Thyroid gland (tissue), 4 donors: ENCODE measurements at regions not wholly inside any gene's neighbourhood (a gene's known extent, or its start where the extent isn't known, plus 50 kb on each side); places are given as distances from the start of the nearest gene placed in this dataset.

ENCODE experiments used
- DNase-seq, 2 donors: peaks; one replicate each; pipeline ENCODE4 v3.0.0-alpha.2; 2019
- H3K27ac ChIP-seq, 3 donors: fragments of 200-600 bp; sonication (generic); 1 replicate in 2 of 3; 2 replicates in 1 of 3; pipeline ENCODE4 v1.5.1; 2016 to 2019; ENCODE audit warnings: mild to moderate bottlenecking in 1 of 3, moderate library complexity in 1 of 3
- H3K27me3 ChIP-seq: fragments of 200-600 bp; sonication (generic); one replicate; pipeline ENCODE4 v1.5.1; 2019
- H3K36me3 ChIP-seq, 2 donors: fragments of 200-600 bp; sonication (generic); one replicate each; pipeline ENCODE4 v1.5.1; 2016 to 2019
- H3K4me1 ChIP-seq, 2 donors: fragments of 200-600 bp; sonication (generic); one replicate each; pipeline ENCODE4 v1.5.1; 2017 to 2019
- H3K4me3 ChIP-seq, 3 donors: fragments of 200-600 bp; sonication (generic); replicated peaks in 1 of 3; 1 replicate in 2 of 3; 2 replicates in 1 of 3; pipeline ENCODE4 v1.5.1; 2016; ENCODE audit warnings: mild to moderate bottlenecking in 1 of 3
- H3K9me3 ChIP-seq: fragments of 200-600 bp; sonication (generic); one replicate; pipeline ENCODE4 v1.5.1; 2017
- POLR2A ChIP-seq, 2 donors: fragments of 450-650 bp; IDR thresholded peaks; one replicate each; pipeline ENCODE4 v1.6.1; 2017; ENCODE audit warnings: antibody characterized with exemption in 2 of 2, mild to moderate bottlenecking in 2 of 2, moderate library complexity in 1 of 2
- WGBS, 2 donors: methylation state at CpG; one replicate each; pipeline ENCODE4 v1.1.5; 2017; 5-methylcytosine and 5-hydroxymethylcytosine counted together
- intact Hi-C: fragments of 100-400 bp; cut with DNase I; formaldehyde crosslinking; loops from one replicate; pipeline ENCODE4 v1.15.1; 2023
- TF ChIP-seq, protein P1 (sequence below), 6 experiments: fragments of 200-600 bp in 3 of 6; fragments of 450-650 bp in 3 of 6; sonication (generic) in 3 of 6; IDR thresholded peaks; one replicate each; pipeline ENCODE4 v1.5.1; 2016 to 2019; ENCODE audit warnings: antibody characterized with exemption in 6 of 6, mild to moderate bottlenecking in 2 of 6, inconsistent platforms in 1 of 6, moderate library complexity in 1 of 6

DNA sequence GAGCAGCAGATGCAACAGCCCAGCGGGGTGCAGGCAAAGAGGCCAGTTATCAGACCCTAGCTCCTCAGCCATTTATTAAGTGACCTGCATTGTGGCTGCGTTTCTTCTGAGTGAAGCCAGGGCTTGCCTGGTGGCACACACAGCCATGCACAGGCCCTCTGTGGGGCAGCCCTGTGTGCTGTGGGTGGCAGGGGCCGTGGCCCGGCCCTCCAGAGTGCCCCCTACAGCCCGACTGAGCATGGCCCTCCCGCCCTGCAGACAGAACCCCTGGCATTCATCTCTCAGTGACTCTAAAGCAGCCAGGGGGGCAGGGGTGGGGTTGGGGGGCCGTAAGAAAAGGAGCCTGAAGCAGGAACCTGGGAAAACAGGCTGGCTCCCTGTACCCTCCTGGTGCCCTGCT lies 226.0 kb upstream of the PWP1 start:
- WGBS, 2 donors = 58 to 74% methylated on average over 5 to 7 of the region's 7 CpGs
- Histone ChIP-seq H3K27ac (peak overlapping the region in 2 of 3 donors; percentile 27 to 41), H3K4me1 (peaks cover 18 to 34% of the 10 kb centered on the region in 2 donors), H3K27me3 (no peaks in the 10 kb centered on the region), H3K4me3 (no peak overlapping the region), H3K9me3 (no peaks in the 10 kb centered on the region), H3K36me3 (no peaks in the 10 kb centered on the region)
- intact Hi-C loops = no loop called here
- TF ChIP-seq POLR2A (IDR thresholded peaks at IDR 0.05) = no peak
- TF ChIP-seq, protein P1, sequence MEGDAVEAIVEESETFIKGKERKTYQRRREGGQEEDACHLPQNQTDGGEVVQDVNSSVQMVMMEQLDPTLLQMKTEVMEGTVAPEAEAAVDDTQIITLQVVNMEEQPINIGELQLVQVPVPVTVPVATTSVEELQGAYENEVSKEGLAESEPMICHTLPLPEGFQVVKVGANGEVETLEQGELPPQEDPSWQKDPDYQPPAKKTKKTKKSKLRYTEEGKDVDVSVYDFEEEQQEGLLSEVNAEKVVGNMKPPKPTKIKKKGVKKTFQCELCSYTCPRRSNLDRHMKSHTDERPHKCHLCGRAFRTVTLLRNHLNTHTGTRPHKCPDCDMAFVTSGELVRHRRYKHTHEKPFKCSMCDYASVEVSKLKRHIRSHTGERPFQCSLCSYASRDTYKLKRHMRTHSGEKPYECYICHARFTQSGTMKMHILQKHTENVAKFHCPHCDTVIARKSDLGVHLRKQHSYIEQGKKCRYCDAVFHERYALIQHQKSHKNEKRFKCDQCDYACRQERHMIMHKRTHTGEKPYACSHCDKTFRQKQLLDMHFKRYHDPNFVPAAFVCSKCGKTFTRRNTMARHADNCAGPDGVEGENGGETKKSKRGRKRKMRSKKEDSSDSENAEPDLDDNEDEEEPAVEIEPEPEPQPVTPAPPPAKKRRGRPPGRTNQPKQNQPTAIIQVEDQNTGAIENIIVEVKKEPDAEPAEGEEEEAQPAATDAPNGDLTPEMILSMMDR (IDR thresholded peaks at IDR 0.05) = no peak
- DNase-seq = no peak

DNA sequence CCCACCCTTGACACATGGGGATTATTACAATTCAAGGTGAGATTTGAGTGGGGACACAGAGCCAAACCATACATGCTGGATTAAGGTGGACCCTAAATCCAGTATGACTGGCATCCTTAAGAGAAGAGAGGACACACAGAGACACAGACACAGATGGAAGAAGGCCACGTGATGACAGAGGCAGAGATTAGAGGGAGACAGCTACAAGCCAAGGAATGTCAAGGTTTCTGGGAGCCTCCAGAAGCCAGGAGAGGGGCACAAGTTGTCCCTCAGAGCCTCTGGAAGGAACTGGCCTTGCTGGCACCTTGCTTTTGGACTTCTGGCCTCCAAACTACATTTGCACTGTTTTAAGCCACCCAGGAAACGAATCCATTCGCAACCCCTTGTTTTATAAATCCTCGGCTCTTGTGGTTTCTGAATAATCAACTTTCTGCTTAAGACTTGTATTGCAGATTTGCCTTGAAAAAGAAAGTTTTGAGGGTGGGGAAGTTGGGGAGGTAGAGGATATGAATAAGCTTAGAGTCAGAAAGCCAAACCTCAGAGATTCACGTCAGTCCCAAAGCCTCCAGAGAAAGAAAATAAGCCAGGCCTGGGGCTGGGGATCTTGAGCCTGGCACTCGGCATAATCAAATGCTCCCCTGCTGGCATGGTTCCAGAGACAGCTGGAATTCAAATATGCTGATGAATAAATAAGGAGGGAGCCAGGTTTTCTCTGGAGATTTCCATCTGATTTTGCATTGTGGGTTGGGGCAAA lies 224.2 kb upstream of the PWP1 start:
- no peaks in the 10 kb centered on the region for H3K27me3 ChIP-seq
- H3K4me3 ChIP-seq = no peak overlapping the region
- DNase-seq = peak; percentile 71 to 81
- intact Hi-C loops = no loop called here
- peak overlapping the region; percentile 43 to 80 (median 56) for H3K27ac ChIP-seq
- no peaks in the 10 kb centered on the region for H3K36me3 ChIP-seq
- no peaks in the 10 kb centered on the region for H3K9me3 ChIP-seq
- TF ChIP-seq, protein P1 (IDR thresholded peaks at IDR 0.05) = no peak
- no peak for TF ChIP-seq POLR2A (IDR thresholded peaks at IDR 0.05)
- H3K4me1 ChIP-seq = peaks cover 24 to 50% of the 10 kb centered on the region in 2 donors
- 57 to 63% methylated on average over 6 of the region's 6 CpGs for WGBS, 2 donors

DNA sequence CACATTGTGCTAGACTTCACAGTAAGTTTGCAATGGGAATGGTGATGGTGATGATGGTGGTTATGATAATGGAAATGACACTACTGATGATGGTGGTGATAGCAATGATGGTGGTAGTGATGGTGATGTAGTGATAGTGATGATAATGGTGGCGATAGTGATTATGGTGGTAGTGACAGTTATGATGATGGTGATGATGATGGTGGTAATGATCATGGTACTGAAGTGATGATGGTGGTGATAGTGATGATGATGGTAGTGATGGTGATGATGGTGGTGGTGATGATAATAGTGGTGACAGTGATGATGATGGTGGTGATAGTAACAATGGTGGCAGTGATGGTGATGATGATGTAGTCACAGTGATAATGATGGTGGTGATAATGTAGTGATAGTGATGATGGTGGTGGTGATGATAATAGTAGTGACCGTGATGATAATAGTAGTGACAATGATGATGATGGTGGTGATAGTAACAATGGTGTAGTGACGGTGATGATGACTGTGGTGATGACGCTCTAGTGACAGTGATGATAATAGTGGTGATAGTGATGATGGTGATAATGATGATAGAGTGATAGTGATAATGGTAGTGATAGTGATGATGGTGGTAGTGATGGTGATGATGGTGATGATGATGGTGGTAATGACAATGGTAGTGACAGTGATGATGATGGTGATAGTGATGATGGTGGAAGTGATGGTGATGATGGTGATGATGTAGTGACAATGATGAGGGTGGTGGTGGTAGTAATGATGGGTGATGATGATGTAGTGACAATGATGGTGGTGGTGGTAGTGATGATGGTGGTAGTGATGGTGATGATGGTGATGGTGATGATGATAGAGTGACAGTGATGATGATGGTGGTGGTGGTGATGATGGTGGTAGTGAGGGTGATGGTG lies 222.9 kb upstream of the PWP1 start:
- intact Hi-C loops = no loop called here
- 96 to 98% methylated on average over 4 of the region's 4 CpGs for WGBS, 2 donors
- no peak for TF ChIP-seq POLR2A (IDR thresholded peaks at IDR 0.05)
- TF ChIP-seq, protein P1 (IDR thresholded peaks at IDR 0.05) = no peak
- DNase-seq = no peak
- no peaks in the 10 kb centered on the region for H3K36me3 ChIP-seq
- peak overlapping the region in 1 of 3 donors; percentile 56 for H3K27ac ChIP-seq
- H3K4me1 ChIP-seq = peaks cover 29 to 52% of the 10 kb centered on the region in 2 donors
- no peak overlapping the region for H3K4me3 ChIP-seq
- no peaks in the 10 kb centered on the region for H3K9me3 ChIP-seq
- no peaks in the 10 kb centered on the region for H3K27me3 ChIP-seq

DNA sequence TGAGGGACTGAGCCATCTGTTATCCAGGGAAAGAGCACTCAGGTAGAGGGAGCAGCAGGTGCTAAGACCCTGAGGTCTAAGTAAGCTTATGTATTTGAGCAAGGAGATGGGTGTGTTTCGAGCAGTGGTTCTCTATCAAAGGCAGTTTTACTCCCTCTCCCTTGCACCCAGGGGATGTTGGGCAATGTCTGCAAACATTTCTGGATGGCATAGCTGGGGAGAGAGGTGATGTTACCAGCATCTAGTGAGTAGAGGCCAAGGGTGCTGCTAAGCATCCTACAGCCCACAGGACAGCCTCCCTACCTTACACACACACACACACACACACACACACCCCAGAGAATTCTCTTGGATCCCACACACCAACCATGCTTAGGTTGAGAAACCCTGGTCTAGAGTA lies 221.0 kb upstream of the PWP1 start:
- no peak overlapping the region for H3K4me3 ChIP-seq
- intact Hi-C loops = no loop called here
- DNase-seq = no peak
- peak overlapping the region in 2 of 3 donors; percentile 1 to 37 for H3K27ac ChIP-seq
- no peaks in the 10 kb centered on the region for H3K36me3 ChIP-seq
- H3K4me1 ChIP-seq = peaks cover 32 to 52% of the 10 kb centered on the region in 2 donors
- no peaks in the 10 kb centered on the region for H3K9me3 ChIP-seq
- 80 to 100% methylated on average over 1 of the region's 1 CpG for WGBS, 2 donors
- no peak for TF ChIP-seq POLR2A (IDR thresholded peaks at IDR 0.05)
- TF ChIP-seq, protein P1 (IDR thresholded peaks at IDR 0.05) = no peak
- H3K27me3 ChIP-seq = no peaks in the 10 kb centered on the region
